Keratinocyte (primary cell): ENCODE measurements at regions not wholly inside any gene's neighbourhood (a gene's known extent, or its start where the extent isn't known, plus 50 kb on each side); places are given as distances from the start of the nearest gene placed in this dataset.

Experiments used
- DNase-seq: peaks from one replicate; pipeline ENCODE4 v3.0.0-alpha.2; 2011; ENCODE audit warnings: low read depth, missing footprints, low spot score
- FAIRE-seq: peaks from 2 replicates; lab custom pipeline; 2011; peaks lifted over from hg19 to GRCh38; lab: Jason Lieb, UNC
- H2AFZ ChIP-seq: 2 replicates; pipeline ENCODE4 v1.6.0; 2012; ENCODE audit warnings: low read length, control low read depth, inconsistent platforms; ENCODE audit not compliant: control insufficient read depth
- H3K27ac ChIP-seq: 2 replicates; pipeline ENCODE4 v1.5.1; 2011; ENCODE audit warnings: low read length; ENCODE audit not compliant: control insufficient read depth, insufficient read depth
- H3K27me3 ChIP-seq: 3 replicates; pipeline ENCODE4 v1.6.0; 2011; ENCODE audit warnings: low read length; ENCODE audit not compliant: control insufficient read depth, insufficient read depth; ENCODE audit errors: extremely low read depth
- H3K36me3 ChIP-seq, 2 experiments: 2 replicates in 1 of 2; 3 replicates in 1 of 2; pipeline ENCODE4 v1.5.1; 2011; ENCODE audit warnings: low read length in 2 of 2, mild to moderate bottlenecking in 1 of 2; ENCODE audit not compliant: control insufficient read depth in 2 of 2, insufficient read depth in 2 of 2; ENCODE audit errors: extremely low read depth in 1 of 2
- H3K4me1 ChIP-seq: 3 replicates; pipeline ENCODE4 v1.5.1; 2011; ENCODE audit warnings: low read length; ENCODE audit not compliant: control insufficient read depth, insufficient read depth; ENCODE audit errors: extremely low read depth
- H3K4me2 ChIP-seq: 3 replicates; pipeline ENCODE4 v1.6.0; 2011; ENCODE audit warnings: low read depth, low read length; ENCODE audit not compliant: control insufficient read depth, insufficient read depth; ENCODE audit errors: extremely low read depth
- H3K4me3 ChIP-seq, 3 experiments: fragments of 200-600 bp in 1 of 3; sonication (generic) in 1 of 3; 2 replicates in 2 of 3; 3 replicates in 1 of 3; pipeline ENCODE4 v1.5.1; 2011 to 2016; ENCODE audit warnings: low read length in 3 of 3, mild to moderate bottlenecking in 3 of 3, control low read depth in 2 of 3, inconsistent platforms in 1 of 3, low read depth in 1 of 3, mixed read lengths in 1 of 3, mixed run types in 1 of 3, moderate library complexity in 1 of 3; ENCODE audit not compliant: control insufficient read depth in 2 of 3, insufficient read depth in 2 of 3; ENCODE audit errors: extremely low read depth in 1 of 3
- H3K79me2 ChIP-seq: 2 replicates; pipeline ENCODE4 v1.6.0; 2012; ENCODE audit warnings: low read length; ENCODE audit not compliant: control insufficient read depth, insufficient read depth
- H3K9ac ChIP-seq: 3 replicates; pipeline ENCODE4 v1.6.0; 2011; ENCODE audit warnings: low read length; ENCODE audit not compliant: control insufficient read depth, insufficient read depth; ENCODE audit errors: extremely low read depth
- H3K9me1 ChIP-seq: 3 replicates; pipeline ENCODE4 v1.6.0; 2011; ENCODE audit warnings: low read length; ENCODE audit not compliant: control insufficient read depth, insufficient read depth; ENCODE audit errors: extremely low read depth
- H3K9me3 ChIP-seq: 2 replicates; pipeline ENCODE4 v1.5.1; 2012; ENCODE audit warnings: low read depth, low read length; ENCODE audit not compliant: control insufficient read depth
- H4K20me1 ChIP-seq: 3 replicates; pipeline ENCODE4 v1.6.0; 2011; ENCODE audit warnings: low read length; ENCODE audit not compliant: control insufficient read depth, insufficient read depth; ENCODE audit errors: extremely low read depth
- CTCF ChIP-seq, 3 experiments: IDR thresholded peaks in 1 of 3; conservative IDR thresholded peaks in 1 of 3; optimal IDR thresholded peaks in 1 of 3; 2 replicates in 2 of 3; 3 replicates in 1 of 3; pipeline versions ENCODE3 to v1.5.1; 2011; ENCODE audit warnings: low read length in 3 of 3, mild to moderate bottlenecking in 3 of 3, moderate library complexity in 2 of 3, control low read depth in 1 of 3, inconsistent platforms in 1 of 3; ENCODE audit not compliant: insufficient read depth in 2 of 3; ENCODE audit errors: extremely low read depth in 1 of 3
- EZH2 ChIP-seq: IDR thresholded peaks from one replicate; pipeline ENCODE4 v1.6.1; 2012; ENCODE audit warnings: inconsistent platforms, mild to moderate bottlenecking, low read length, moderate library complexity
- dilution Hi-C: fragments of 300-500 bp; cut with MboI; formaldehyde crosslinking; loops from one replicate; pipeline ENCODE4 v1.7.0; 2020; ENCODE audit warnings: low sequenced_read_pairs; ENCODE audit not compliant: extremely low pct_ligation_motif_present

- H4K20me1 ChIP-seq, result no peaks in the 10 kb centered on the region
- no peak overlapping the region for H3K9ac ChIP-seq
- no peaks in the 10 kb centered on the region for H3K36me3 ChIP-seq
- no peak overlapping the region for H3K4me2 ChIP-seq
- H3K27ac ChIP-seq, result no peak overlapping the region
- TF ChIP-seq CTCF (optimal IDR thresholded peaks at IDR 0.05 in 1 of 3, IDR thresholded peaks at IDR 0.05 in 1 of 3, conservative IDR thresholded peaks at IDR 0.05 in 1 of 3; ENCODE audit: extremely low read depth in 1 of 3, insufficient read depth in 2 of 3, low read length in 3 of 3), result no peak
- no peak for TF ChIP-seq EZH2
- no peak overlapping the region for H2AFZ ChIP-seq
- H3K27me3 ChIP-seq, result peaks cover 6% of the 10 kb centered on the region
- dilution Hi-C loops, result no loop called here
- DNase-seq, result no peak
- H3K9me1 ChIP-seq, result no peaks in the 10 kb centered on the region
- no peaks in the 10 kb centered on the region for H3K9me3 ChIP-seq
- no peak for FAIRE-seq
- no peak overlapping the region for H3K4me3 ChIP-seq
- H3K4me1 ChIP-seq, result no peaks in the 10 kb centered on the region
- H3K79me2 ChIP-seq, result no peaks in the 10 kb centered on the region
Measured at GRCh38 chr22:22345781-22346180, 101.2 kb downstream of the VPREB1 start.

- H3K27me3 ChIP-seq, result peaks cover 6% of the 10 kb centered on the region
- H3K4me1 ChIP-seq, result no peaks in the 10 kb centered on the region
- no peak overlapping the region for H3K27ac ChIP-seq
- DNase-seq, result no peak
- no peak overlapping the region for H3K9ac ChIP-seq
- no peaks in the 10 kb centered on the region for H3K9me3 ChIP-seq
- no peaks in the 10 kb centered on the region for H3K9me1 ChIP-seq
- no peak for TF ChIP-seq CTCF (optimal IDR thresholded peaks at IDR 0.05 in 1 of 3, IDR thresholded peaks at IDR 0.05 in 1 of 3, conservative IDR thresholded peaks at IDR 0.05 in 1 of 3; ENCODE audit: extremely low read depth in 1 of 3, insufficient read depth in 2 of 3, low read length in 3 of 3)
- no peak for TF ChIP-seq EZH2
- no peaks in the 10 kb centered on the region for H3K79me2 ChIP-seq
- no peak overlapping the region for H2AFZ ChIP-seq
- no peak for FAIRE-seq
- H3K4me2 ChIP-seq, result no peak overlapping the region
- H3K4me3 ChIP-seq, result no peak overlapping the region
- H4K20me1 ChIP-seq, result no peaks in the 10 kb centered on the region
- H3K36me3 ChIP-seq, result no peaks in the 10 kb centered on the region
- dilution Hi-C loops, result no loop called here
Measured at GRCh38 chr22:22346401-22347107, 102.0 kb downstream of the VPREB1 start.
